Right renal pelvis (tissue), 4 donors: ENCODE measurements at regions not wholly inside any gene's neighbourhood (a gene's known extent, or its start where the extent isn't known, plus 50 kb on each side); places are given as distances from the start of the nearest gene placed in this dataset.
"Not testable (repeated sequence)": the region's sequence is repeated elsewhere in the genome, so short reads cannot be mapped to it uniquely, and the experiment has no call there.

Source experiments
- DNase-seq, 4 donors: peaks; one replicate each; pipeline ENCODE4 v3.0.0-alpha.2; 2013; ENCODE audit warnings: low read depth in 4 of 4, low spot score in 3 of 4, missing footprints in 1 of 4

GRCh38 chr11:116328391-116328790 is 444.4 kb downstream of the BUD13 start:
- no peak for DNase-seq

- DNase-seq: no peak
Measured at GRCh38 chr11:116326146-116326545, 446.6 kb downstream of the BUD13 start.

DNA sequence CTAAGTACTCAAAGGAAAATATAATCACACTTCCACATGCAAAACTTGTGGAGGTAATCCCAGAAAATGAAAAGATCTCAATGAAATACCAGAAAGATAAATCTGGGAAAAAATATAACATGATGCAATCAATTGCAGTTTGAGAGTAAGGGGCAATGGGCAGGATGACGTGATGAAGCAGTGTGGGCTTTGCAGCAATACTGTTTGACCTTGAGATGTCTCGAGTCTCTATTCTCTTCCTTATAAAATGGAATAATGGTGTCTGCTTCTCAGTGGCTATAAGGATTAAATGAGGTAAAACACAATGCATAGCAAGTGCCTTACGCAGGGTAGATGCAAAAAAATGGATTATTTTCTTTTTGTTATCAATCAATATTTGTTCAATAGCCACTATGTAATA is 447.5 kb downstream of the BUD13 start:
- DNase-seq: no peak

- DNase-seq: not testable (repeated sequence)
Measured at GRCh38 chr11:116324077-116324476, 448.7 kb downstream of the BUD13 start.

- no peak for DNase-seq
Measured at GRCh38 chr11:116317212-116317611, 455.6 kb downstream of the BUD13 start.

GRCh38 chr11:116314006-116314405 is 458.8 kb downstream of the BUD13 start:
- no peak for DNase-seq

DNA sequence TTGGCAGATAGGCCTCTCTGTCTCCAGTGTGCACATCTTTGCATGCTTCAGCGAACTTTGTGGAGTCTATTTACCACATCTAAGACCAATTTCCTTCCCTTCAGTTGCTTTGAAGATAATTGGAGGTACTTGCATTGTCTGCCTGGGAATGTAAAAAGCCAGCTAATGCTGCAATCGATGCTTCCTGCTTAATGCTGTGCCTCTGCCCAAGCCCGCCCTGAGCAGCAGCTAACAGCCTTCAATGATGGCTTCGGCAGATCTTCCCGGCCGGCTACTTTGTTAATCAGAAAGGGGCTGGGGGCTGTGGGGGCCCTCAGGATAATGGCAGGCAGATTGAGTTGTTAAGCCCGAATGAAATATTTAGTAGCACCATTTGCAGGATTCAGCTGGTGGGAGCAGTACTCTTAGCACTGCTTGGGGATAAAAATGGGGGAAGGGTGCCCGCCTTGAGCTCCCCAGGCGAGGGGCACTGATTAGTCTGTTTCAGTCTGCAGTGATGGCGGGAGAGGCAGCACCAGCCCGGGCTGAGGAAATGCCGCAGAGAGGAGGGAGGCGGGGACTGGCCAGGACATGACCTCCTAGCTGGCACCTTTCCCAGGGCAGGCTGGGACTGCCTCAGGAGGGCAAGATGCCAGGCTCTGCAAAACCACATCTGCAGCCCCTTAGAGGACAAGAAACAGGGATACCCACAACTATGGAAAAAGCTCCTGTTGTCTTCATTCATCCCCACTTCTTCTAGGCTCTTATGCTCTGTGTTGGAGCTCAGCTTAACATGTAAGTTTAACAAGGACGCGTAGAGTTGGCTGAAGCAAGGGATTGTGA is 460.0 kb downstream of the BUD13 start:
- DNase-seq: peak in 3 of 4 donors; percentile 10 to 16 (median 12)

GRCh38 chr11:116311206-116311605 is 461.6 kb downstream of the BUD13 start:
- DNase-seq: no peak

DNA sequence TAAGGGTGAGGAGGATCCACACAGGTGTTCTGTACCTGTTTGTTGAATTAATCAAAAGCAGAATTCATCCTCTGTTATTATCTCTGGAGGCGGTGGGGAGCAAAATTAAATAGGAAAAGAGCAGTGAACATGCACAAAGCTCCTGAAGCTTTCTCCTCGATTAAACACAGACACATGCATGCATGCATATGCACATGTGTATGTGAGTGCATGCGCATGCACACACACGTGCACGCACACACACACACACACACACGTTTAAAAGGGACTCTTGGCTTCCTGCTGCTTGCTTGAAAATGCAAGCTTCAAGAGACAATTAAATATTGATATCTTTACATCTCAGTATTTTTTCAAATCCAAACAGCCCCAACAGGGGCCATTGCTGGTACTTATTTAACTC is 462.1 kb downstream of the BUD13 start:
- DNase-seq: no peak

DNA sequence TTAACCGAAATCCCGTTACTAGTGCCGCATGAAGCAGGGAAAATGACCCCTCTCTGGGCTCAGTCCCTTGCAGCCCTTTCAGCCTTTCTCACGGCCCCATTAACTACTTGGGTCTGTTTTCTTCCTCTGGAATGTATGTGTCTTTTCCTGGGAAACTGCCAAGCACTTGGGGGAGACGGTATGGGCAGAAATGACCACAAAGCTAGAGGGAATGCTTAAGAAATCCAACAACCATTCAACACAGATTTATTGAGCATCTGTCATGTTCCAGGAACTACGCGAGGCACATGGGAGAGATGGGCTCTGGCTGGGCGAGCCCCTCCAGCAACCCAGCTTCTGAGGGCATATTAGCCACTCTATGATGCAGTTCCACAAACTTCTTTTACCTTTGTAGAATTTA is 462.6 kb downstream of the BUD13 start:
- DNase-seq: peak in 2 of 4 donors; percentile 7 to 31

DNA sequence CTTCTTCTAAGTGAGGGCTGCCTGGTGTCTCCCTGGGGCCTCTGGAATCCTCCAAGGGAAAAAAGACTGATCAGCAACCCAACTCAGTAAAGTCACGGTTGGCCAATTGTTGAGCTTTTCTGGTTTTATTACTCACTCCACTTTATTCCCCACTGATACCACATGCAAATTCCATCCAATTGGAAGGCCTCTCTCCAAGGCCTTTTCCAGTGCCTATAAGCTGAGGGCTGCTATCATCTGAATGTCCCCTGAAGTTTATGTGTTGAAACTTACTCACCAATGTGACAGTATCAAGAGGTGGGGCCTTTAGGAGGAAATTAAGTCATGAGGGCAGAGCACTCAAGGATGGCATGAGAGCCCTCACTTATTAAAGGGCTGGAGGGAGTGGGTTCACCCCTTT is 463.3 kb downstream of the BUD13 start:
- no peak for DNase-seq

GRCh38 chr11:116302756-116303155 is 470.0 kb downstream of the BUD13 start:
- DNase-seq: no peak

DNA sequence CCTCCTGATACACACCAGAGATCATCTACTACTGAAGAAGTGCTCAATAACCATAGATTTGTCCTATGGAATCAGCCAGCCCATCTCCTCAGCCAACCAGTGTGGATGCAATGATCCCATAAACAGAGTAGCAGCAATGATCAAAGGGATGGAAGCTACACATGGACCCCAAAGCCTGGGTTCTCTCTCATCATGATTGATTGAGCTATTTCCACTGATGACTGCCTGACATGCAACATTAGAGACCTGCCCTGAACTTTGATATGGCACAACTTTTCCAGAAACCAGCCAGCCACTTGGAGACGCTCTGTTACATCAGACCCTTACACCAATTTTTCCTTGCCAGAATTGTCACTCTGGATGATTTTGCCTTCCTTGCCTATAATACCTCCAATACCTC is 471.6 kb downstream of the BUD13 start:
- no peak for DNase-seq

DNA sequence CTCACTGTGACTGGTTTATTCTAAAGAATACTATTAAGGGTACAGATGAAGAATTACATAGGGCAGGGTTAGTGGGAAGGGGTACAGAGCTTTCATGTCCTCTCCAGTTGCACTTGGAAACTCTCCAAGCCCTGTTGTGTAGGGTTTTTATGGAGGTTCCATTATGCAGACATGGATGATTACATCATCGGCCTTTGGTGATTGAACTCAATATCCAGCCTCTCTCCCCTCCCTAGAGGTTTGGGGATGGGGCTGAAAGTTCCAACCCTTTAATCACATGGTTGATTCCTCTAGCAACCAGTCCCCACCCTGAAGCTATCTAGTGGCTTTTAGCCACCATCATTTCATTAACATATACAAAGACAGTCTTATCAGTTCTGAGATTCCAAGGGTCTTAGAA is 472.6 kb downstream of the BUD13 start:
- no peak for DNase-seq

DNA sequence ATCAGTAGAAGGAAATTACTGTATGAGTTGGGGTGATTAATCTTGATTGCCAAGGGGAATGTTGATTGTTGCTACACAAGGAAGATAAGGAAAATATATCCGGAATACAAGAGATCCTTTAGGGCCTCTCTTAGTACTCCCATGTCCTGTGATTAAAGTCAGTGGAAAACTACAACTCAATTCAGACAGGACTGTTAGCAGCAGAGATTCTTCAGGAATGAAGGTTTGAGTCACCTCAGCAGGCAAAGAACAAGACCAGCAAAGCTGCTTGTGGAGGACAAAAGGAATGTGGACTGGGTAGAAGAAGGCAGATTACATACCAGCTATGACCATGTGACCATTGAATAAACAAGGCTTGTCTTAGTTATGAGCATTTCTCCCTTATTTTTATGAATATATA is 478.2 kb downstream of the BUD13 start:
- no peak for DNase-seq

DNA sequence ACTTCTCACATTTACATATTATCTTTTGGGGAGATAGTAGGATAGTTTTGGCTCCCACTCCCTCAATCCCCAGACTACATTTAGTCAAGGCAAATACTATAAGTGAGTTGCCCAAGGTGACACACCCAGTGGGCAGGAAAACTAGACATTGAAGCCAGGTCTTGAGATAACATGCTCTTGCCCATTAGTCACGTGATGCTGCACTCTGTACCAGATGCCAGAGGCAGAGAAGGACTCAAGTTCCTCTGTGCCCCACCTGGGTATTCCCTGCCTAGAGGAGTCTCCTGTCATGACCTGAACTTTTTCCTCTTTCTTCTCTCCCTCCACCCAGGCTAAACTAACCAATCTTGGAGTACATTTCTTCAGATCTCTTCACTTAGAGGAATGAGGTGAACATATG is 484.9 kb downstream of the BUD13 start:
- DNase-seq: no peak

- no peak for DNase-seq
Measured at GRCh38 chr11:116285026-116285425, 487.8 kb downstream of the BUD13 start.

DNA sequence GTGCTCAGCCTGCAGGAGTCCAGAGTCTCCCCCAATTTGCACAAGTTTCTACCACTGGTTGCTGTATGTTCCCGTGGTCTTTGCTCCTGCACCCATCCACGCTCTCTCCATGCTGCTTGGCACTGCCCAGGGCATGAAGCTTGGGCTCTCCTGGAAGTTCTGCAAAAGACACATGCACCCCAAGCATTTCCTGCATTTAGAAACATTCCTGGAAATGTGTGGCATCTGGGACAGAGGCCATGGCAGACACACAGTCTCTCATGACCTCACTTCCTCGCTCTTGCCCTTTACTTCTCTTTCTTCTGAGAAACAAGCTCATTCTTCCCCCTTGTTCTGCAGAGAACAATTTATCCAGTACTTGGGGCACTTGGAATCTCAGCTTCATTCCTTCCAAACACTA is 489.5 kb downstream of the BUD13 start:
- no peak for DNase-seq

- DNase-seq: no peak
Measured at GRCh38 chr11:116282481-116282880, 490.3 kb downstream of the BUD13 start.

DNA sequence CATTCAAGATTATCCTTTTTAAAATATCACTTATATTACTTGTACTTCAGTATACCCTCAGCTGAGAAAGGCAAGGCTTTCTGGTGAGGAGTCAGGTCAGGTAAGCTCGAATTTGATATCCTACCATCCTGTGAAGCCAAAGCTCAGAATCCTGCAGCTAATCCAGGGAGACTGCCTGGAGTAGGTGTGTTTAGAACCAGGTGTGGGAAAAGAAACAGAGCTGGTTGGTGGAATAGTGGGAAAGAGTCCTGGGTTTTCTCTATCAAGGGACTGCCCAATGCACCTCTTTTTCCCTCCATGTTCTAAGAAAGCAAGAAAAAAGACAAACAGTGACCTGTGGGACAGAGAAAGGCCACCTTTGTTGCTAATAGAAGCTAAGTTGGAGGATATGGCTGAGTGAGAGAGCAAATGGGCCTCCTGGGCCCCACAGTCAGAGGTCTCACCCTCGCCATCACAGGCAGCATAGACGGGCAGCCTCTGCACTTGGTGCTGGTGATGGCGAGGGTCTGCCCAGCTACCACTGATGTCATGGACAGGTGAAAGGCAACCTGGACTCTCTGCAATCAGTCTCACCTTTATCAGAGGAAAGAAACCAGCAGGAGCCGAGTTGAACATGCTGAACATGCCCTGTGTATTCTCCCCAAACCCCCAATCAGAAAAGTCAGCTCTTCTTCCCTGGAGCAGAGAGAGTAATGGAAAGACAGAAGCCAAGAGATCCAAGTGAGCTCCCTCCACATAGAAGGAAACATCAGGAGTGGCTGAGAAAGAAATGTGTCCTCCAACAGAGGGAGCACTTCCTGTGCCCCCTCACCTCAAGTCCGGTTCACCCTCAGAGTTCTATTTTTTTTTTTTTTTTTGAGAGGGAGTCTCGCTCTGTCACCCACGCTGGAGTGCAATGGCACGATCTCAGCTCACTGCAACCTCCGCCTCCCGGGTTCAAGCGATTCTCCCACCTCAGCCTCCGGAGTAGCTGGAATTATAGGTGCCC is 491.3 kb downstream of the BUD13 start:
- no peak for DNase-seq

DNA sequence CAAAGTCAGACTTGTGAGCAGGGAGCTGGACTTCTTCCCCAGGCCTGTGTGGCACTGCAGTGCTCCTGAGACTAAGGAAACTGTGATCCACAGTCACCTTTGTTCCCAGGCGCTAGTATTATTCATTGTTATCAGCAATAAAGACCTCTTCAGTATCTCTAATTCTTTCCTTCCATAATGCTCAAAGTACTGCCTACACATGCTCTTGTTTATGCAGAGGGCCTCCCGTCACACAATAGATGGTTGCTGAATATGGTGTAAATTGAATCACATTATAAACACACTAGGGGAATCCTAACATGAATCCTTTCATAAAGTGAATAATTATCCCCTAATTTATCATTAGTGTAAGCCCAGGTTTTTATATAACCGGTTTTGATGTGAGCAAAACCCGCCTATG is 493.3 kb downstream of the BUD13 start:
- no peak for DNase-seq

- no peak for DNase-seq
Measured at GRCh38 chr11:116278076-116278475, 494.7 kb downstream of the BUD13 start.
